ENCODE measurements at regions not wholly inside any gene's neighbourhood (a gene's known extent, or its start where the extent isn't known, plus 50 kb on each side); places are given as distances from the start of the nearest gene placed in this dataset.
"Not testable (repeated sequence)": the region's sequence is repeated elsewhere in the genome, so short reads cannot be mapped to it uniquely, and the experiment has no call there.

- H3K27ac ChIP-seq (ENCODE audit: low read depth in 1 of 2, low read length in 2 of 2): no peak overlapping the region
- no peaks in the 10 kb centered on the region for H3K36me3 ChIP-seq (replicated peaks in 1 of 2; ENCODE audit: control insufficient read depth in 1 of 2, insufficient read depth in 2 of 2, low read length in 2 of 2)
- no peak overlapping the region for H2AFZ ChIP-seq (ENCODE audit: insufficient read depth, low read depth, low read length, poor library complexity, severe bottlenecking)
- no peak overlapping the region for H3K4me3 ChIP-seq (replicated peaks in 1 of 3; ENCODE audit: low read depth in 2 of 3, low read length in 3 of 3)
- H4K20me1 ChIP-seq (ENCODE audit: insufficient read depth, low read length): no peaks in the 10 kb centered on the region
- Mint-ChIP-seq H3K4me1 (no peaks in the 10 kb centered on the region), H3K27me3 (ENCODE audit: low read depth in 3 of 3) (no peaks in the 10 kb centered on the region), H3K36me3 (no peaks in the 10 kb centered on the region), H3K4me3 (no peak overlapping the region), H3K27ac (no peak overlapping the region), H3K9me3 (peaks cover 0 to 7% (median 3%) of the 10 kb centered on the region in 7 donors)
- intact Hi-C loops (cut with micrococcal nuclease): no loop called here
- no peaks in the 10 kb centered on the region for H3K4me1 ChIP-seq (ENCODE audit: control insufficient read depth in 1 of 2, insufficient read depth in 2 of 2, low read length in 2 of 2)
- no peaks in the 10 kb centered on the region for H3K27me3 ChIP-seq (ENCODE audit: control insufficient read depth in 2 of 2, insufficient read depth in 2 of 2, low read length in 2 of 2)
- peaks cover 0 to 12% of the 10 kb centered on the region in 2 donors for H3K9me3 ChIP-seq (replicated peaks in 1 of 2; ENCODE audit: control insufficient read depth in 1 of 2, insufficient read depth in 1 of 2, low read length in 2 of 2)
- no peak overlapping the region for H3K9ac ChIP-seq (ENCODE audit: insufficient read depth, low read length, poor library complexity, severe bottlenecking)
- no peak overlapping the region for H3K4me2 ChIP-seq (replicated peaks; ENCODE audit: extremely low read depth, low read length, poor library complexity, severe bottlenecking)
- no peaks in the 10 kb centered on the region for H3K79me2 ChIP-seq (ENCODE audit: insufficient read depth, low read length)
- TF ChIP-seq, protein P1, sequence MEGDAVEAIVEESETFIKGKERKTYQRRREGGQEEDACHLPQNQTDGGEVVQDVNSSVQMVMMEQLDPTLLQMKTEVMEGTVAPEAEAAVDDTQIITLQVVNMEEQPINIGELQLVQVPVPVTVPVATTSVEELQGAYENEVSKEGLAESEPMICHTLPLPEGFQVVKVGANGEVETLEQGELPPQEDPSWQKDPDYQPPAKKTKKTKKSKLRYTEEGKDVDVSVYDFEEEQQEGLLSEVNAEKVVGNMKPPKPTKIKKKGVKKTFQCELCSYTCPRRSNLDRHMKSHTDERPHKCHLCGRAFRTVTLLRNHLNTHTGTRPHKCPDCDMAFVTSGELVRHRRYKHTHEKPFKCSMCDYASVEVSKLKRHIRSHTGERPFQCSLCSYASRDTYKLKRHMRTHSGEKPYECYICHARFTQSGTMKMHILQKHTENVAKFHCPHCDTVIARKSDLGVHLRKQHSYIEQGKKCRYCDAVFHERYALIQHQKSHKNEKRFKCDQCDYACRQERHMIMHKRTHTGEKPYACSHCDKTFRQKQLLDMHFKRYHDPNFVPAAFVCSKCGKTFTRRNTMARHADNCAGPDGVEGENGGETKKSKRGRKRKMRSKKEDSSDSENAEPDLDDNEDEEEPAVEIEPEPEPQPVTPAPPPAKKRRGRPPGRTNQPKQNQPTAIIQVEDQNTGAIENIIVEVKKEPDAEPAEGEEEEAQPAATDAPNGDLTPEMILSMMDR (IDR thresholded peaks at IDR 0.05): no peak
- 60% methylated on average over 1 of the region's 1 CpG for WGBS (ENCODE audit: insufficient coverage)
- no peak for DNase-seq
Measured at GRCh38 chr4:115529126-115529525, 415.7 kb upstream of the NDST4 start.

GRCh38 chr4:115519476-115519875 is 406.1 kb upstream of the NDST4 start:
- H3K27me3 ChIP-seq (ENCODE audit: control insufficient read depth in 2 of 2, insufficient read depth in 2 of 2, low read length in 2 of 2); H3K27ac Mint-ChIP-seq; H3K4me2 ChIP-seq (replicated peaks; ENCODE audit: extremely low read depth, low read length, poor library complexity, severe bottlenecking); H3K9ac ChIP-seq (ENCODE audit: insufficient read depth, low read length, poor library complexity, severe bottlenecking); H2AFZ ChIP-seq (ENCODE audit: insufficient read depth, low read depth, low read length, poor library complexity, severe bottlenecking); H3K36me3 ChIP-seq (replicated peaks in 1 of 2; ENCODE audit: control insufficient read depth in 1 of 2, insufficient read depth in 2 of 2, low read length in 2 of 2); H4K20me1 ChIP-seq (ENCODE audit: insufficient read depth, low read length); H3K4me3 Mint-ChIP-seq; H3K4me1 Mint-ChIP-seq; H3K79me2 ChIP-seq (ENCODE audit: insufficient read depth, low read length); DNase-seq; H3K4me3 ChIP-seq (replicated peaks in 1 of 3; ENCODE audit: low read depth in 2 of 3, low read length in 3 of 3); H3K27me3 Mint-ChIP-seq (ENCODE audit: low read depth in 3 of 3); H3K36me3 Mint-ChIP-seq; H3K4me1 ChIP-seq (ENCODE audit: control insufficient read depth in 1 of 2, insufficient read depth in 2 of 2, low read length in 2 of 2); H3K27ac ChIP-seq (ENCODE audit: low read depth in 1 of 2, low read length in 2 of 2); intact Hi-C loops (cut with micrococcal nuclease); H3K9me3 ChIP-seq (replicated peaks in 1 of 2; ENCODE audit: control insufficient read depth in 1 of 2, insufficient read depth in 1 of 2, low read length in 2 of 2): not testable (repeated sequence)
- H3K9me3 Mint-ChIP-seq: peaks cover 4 to 13% (median 11%) of the 10 kb centered on the region in 7 donors
- no CpG with 5 or more reads among the region's 3 CpGs for WGBS (ENCODE audit: insufficient coverage)

All from CD14-positive monocyte (primary cell).